ENCODE measurements at regions not wholly inside any gene's neighbourhood (a gene's known extent, or its start where the extent isn't known, plus 50 kb on each side); places are given as distances from the start of the nearest gene placed in this dataset.

- no peak for DNase-seq (ENCODE audit: insufficient read length, low spot score, missing footprints)
Measured at GRCh38 chr16:17571499-17572093, 100.8 kb upstream of the XYLT1 start.

GRCh38 chr16:17568239-17568638 is 97.5 kb upstream of the XYLT1 start:
- H3K27me3 ChIP-seq (ENCODE audit: insufficient read depth, low read length) = peaks cover 3% of the 10 kb centered on the region
- H3K27ac ChIP-seq (ENCODE audit: low read depth, low read length) = no peak overlapping the region
- H4K20me1 ChIP-seq (ENCODE audit: insufficient read depth, low read length) = no peaks in the 10 kb centered on the region
- no peak for TF ChIP-seq CTCF (IDR thresholded peaks at IDR 0.05; ENCODE audit: extremely low read depth, low read depth, low read length)
- H3K9me3 ChIP-seq (ENCODE audit: low read depth, low read length) = no peaks in the 10 kb centered on the region
- H3K36me3 ChIP-seq (ENCODE audit: insufficient read depth, low read length) = no peaks in the 10 kb centered on the region
- no peak overlapping the region for H3K4me2 ChIP-seq (ENCODE audit: insufficient read depth, low read length)
- no peak overlapping the region for H3K4me3 ChIP-seq (ENCODE audit: insufficient read depth, low read length)
- no peak for DNase-seq (ENCODE audit: insufficient read length, low spot score, missing footprints)
- H3K79me2 ChIP-seq (ENCODE audit: insufficient read depth, low read length) = no peaks in the 10 kb centered on the region
- H3K4me1 ChIP-seq (ENCODE audit: insufficient read depth, low read length) = no peaks in the 10 kb centered on the region
- no peak overlapping the region for H2AFZ ChIP-seq (ENCODE audit: low read length)

More at GRCh38 chr16:17571499-17572093, 100.8 kb upstream of the XYLT1 start:
- Histone ChIP-seq H2AFZ (ENCODE audit: low read length) (no peak overlapping the region), H3K4me1 (ENCODE audit: insufficient read depth, low read length) (no peaks in the 10 kb centered on the region), H3K36me3 (ENCODE audit: insufficient read depth, low read length) (no peaks in the 10 kb centered on the region), H3K27me3 (ENCODE audit: insufficient read depth, low read length) (peaks cover 8% of the 10 kb centered on the region), H4K20me1 (ENCODE audit: insufficient read depth, low read length) (no peaks in the 10 kb centered on the region), H3K4me3 (ENCODE audit: insufficient read depth, low read length) (no peak overlapping the region), H3K4me2 (ENCODE audit: insufficient read depth, low read length) (no peak overlapping the region), H3K9me3 (ENCODE audit: low read depth, low read length) (no peaks in the 10 kb centered on the region), H3K27ac (ENCODE audit: low read depth, low read length) (no peak overlapping the region), H3K79me2 (ENCODE audit: insufficient read depth, low read length) (no peaks in the 10 kb centered on the region)
- TF ChIP-seq CTCF (IDR thresholded peaks at IDR 0.05; ENCODE audit: extremely low read depth, low read depth, low read length) = no peak

- Histone ChIP-seq H3K4me1 (ENCODE audit: insufficient read depth, low read length) (no peaks in the 10 kb centered on the region), H4K20me1 (ENCODE audit: insufficient read depth, low read length) (no peaks in the 10 kb centered on the region), H3K36me3 (ENCODE audit: insufficient read depth, low read length) (no peaks in the 10 kb centered on the region), H3K27ac (ENCODE audit: low read depth, low read length) (no peak overlapping the region), H2AFZ (ENCODE audit: low read length) (no peak overlapping the region), H3K9me3 (ENCODE audit: low read depth, low read length) (no peaks in the 10 kb centered on the region), H3K4me3 (ENCODE audit: insufficient read depth, low read length) (no peak overlapping the region), H3K4me2 (ENCODE audit: insufficient read depth, low read length) (no peak overlapping the region), H3K27me3 (ENCODE audit: insufficient read depth, low read length) (peaks cover 2% of the 10 kb centered on the region), H3K79me2 (ENCODE audit: insufficient read depth, low read length) (no peaks in the 10 kb centered on the region)
- TF ChIP-seq CTCF (IDR thresholded peaks at IDR 0.05; ENCODE audit: extremely low read depth, low read depth, low read length) = no peak
- DNase-seq (ENCODE audit: insufficient read length, low spot score, missing footprints) = no peak
Measured at GRCh38 chr16:17567455-17567854, 96.7 kb upstream of the XYLT1 start.

GRCh38 chr16:17566656-17567450 is 96.1 kb upstream of the XYLT1 start:
- Histone ChIP-seq H4K20me1 (ENCODE audit: insufficient read depth, low read length) (no peaks in the 10 kb centered on the region), H3K4me1 (ENCODE audit: insufficient read depth, low read length) (no peaks in the 10 kb centered on the region), H3K79me2 (ENCODE audit: insufficient read depth, low read length) (no peaks in the 10 kb centered on the region), H3K4me3 (ENCODE audit: insufficient read depth, low read length) (no peak overlapping the region), H3K4me2 (ENCODE audit: insufficient read depth, low read length) (no peak overlapping the region), H2AFZ (ENCODE audit: low read length) (no peak overlapping the region), H3K9me3 (ENCODE audit: low read depth, low read length) (no peaks in the 10 kb centered on the region), H3K36me3 (ENCODE audit: insufficient read depth, low read length) (no peaks in the 10 kb centered on the region), H3K27ac (ENCODE audit: low read depth, low read length) (no peak overlapping the region), H3K27me3 (ENCODE audit: insufficient read depth, low read length) (peaks cover 2% of the 10 kb centered on the region)
- TF ChIP-seq CTCF (IDR thresholded peaks at IDR 0.05; ENCODE audit: extremely low read depth, low read depth, low read length) = no peak
- DNase-seq (ENCODE audit: insufficient read length, low spot score, missing footprints) = no peak

All from osteoblast (primary cell).